H1 (cell line): ENCODE measurements at regions not wholly inside any gene's neighbourhood (a gene's known extent, or its start where the extent isn't known, plus 50 kb on each side); places are given as distances from the start of the nearest gene placed in this dataset.

Experiments used
- CHD7 ChIP-seq: fragments of 300-600 bp; sonication (generic); IDR thresholded peaks from 2 replicates; pipeline ENCODE4 v1.7.1; 2012; ENCODE audit warnings: low read length, moderate library complexity, mild to moderate bottlenecking, inconsistent platforms; ENCODE audit not compliant: insufficient replicate concordance
- GTF2F1 ChIP-seq: IDR thresholded peaks from 2 replicates; pipeline ENCODE4 v1.6.1; 2012; ENCODE audit warnings: low read depth, low read length, improper control_type of control experiment, borderline replicate concordance
- JUND ChIP-seq: IDR thresholded peaks from 2 replicates; pipeline ENCODE4 v1.6.1; 2011; ENCODE audit warnings: mild to moderate bottlenecking, improper control_type of control experiment, low read length
- KDM5A ChIP-seq: fragments of 200-600 bp; IDR thresholded peaks from 2 replicates; pipeline ENCODE4 v1.7.1; 2012; ENCODE audit warnings: mild to moderate bottlenecking, low read length, inconsistent platforms, mixed read lengths
- NRF1 ChIP-seq: IDR thresholded peaks from 2 replicates; pipeline ENCODE4 v1.6.1; 2011; ENCODE audit warnings: mild to moderate bottlenecking, low read depth, low read length, improper control_type of control experiment
- RBBP5 ChIP-seq: IDR thresholded peaks from 2 replicates; pipeline ENCODE4 v1.7.1; 2012; ENCODE audit warnings: low read depth, mild to moderate bottlenecking, inconsistent platforms, low read length, moderate library complexity, borderline replicate concordance

GRCh38 chr2:4951368-4951767, 740.8 kb upstream of the SOX11 start (continued):
- no peak for TF ChIP-seq RBBP5
- TF ChIP-seq CHD7 = no peak
- TF ChIP-seq JUND = no peak
- TF ChIP-seq NRF1 = no peak
- TF ChIP-seq GTF2F1 = no peak
- TF ChIP-seq KDM5A = no peak
